ENCODE measurements at regions not wholly inside any gene's neighbourhood (a gene's known extent, or its start where the extent isn't known, plus 50 kb on each side); places are given as distances from the start of the nearest gene placed in this dataset.

DNA sequence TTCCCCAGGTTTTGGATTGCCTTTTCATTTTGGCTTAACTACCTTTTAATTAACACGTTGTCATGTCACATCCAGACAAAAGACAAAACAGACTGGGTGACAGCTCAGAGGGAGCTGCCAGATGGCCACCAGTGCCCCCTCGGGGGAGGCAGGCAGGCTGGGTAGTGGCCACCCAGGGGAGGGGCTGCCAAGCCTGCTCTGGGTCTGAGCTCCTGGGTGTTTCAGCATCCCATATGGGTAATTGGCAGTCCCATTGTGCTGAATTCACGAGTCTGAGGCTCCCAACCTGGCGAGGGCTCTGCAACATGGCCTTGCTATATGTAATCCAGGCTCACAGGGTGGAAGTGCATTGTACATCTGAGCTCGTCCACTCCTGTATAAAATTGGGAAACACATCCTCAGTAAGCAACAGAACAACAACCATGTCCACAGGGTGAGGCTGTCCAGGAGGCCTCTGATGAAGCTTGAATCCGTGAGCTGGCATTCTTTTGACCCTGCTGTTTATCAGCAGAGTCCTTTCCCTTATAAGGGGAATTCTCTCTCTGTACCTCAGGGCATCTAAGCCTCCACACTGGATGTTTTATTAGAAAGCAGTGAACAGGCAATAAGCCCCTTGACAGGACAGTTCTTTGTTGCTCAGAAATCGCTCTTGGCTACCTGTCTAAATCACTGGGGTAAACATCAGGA, 111.7 kb upstream of the SLC22A23 start:
- TF ChIP-seq EZH2 (IDR thresholded peaks at IDR 0.05; ENCODE audit: borderline replicate concordance, low read depth, low read length, poor library complexity, severe bottlenecking) = no peak
- TF ChIP-seq, protein P1, sequence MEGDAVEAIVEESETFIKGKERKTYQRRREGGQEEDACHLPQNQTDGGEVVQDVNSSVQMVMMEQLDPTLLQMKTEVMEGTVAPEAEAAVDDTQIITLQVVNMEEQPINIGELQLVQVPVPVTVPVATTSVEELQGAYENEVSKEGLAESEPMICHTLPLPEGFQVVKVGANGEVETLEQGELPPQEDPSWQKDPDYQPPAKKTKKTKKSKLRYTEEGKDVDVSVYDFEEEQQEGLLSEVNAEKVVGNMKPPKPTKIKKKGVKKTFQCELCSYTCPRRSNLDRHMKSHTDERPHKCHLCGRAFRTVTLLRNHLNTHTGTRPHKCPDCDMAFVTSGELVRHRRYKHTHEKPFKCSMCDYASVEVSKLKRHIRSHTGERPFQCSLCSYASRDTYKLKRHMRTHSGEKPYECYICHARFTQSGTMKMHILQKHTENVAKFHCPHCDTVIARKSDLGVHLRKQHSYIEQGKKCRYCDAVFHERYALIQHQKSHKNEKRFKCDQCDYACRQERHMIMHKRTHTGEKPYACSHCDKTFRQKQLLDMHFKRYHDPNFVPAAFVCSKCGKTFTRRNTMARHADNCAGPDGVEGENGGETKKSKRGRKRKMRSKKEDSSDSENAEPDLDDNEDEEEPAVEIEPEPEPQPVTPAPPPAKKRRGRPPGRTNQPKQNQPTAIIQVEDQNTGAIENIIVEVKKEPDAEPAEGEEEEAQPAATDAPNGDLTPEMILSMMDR (conservative IDR thresholded peaks at IDR 0.05; ENCODE audit: low read depth, low read length) = no peak
